AG04450 (cell line): ENCODE measurements at regions not wholly inside any gene's neighbourhood (a gene's known extent, or its start where the extent isn't known, plus 50 kb on each side); places are given as distances from the start of the nearest gene placed in this dataset.

ENCODE experiments used
- CTCF ChIA-PET: fragments of 300-600, 350-600 bp; formaldehyde crosslinking; extraction: SDS; loops from one replicate; lab custom pipeline; 2022; ENCODE audit warnings: antibody characterized with exemption, inconsistent platforms; lab: Charles Lee
- POLR2A ChIA-PET: fragments of 350-600 bp; formaldehyde crosslinking; extraction: SDS; loops from one replicate; lab custom pipeline; 2021; ENCODE audit warnings: antibody characterized with exemption, inconsistent platforms; lab: Yijun Ruan, JAX
- DNase-seq: peaks from one replicate; pipeline ENCODE4 v3.0.0-alpha.2; 2011; ENCODE audit warnings: low read depth, low spot score
- H3K27ac ChIP-seq: one replicate; pipeline ENCODE4 v1.5.1; 2012; ENCODE audit warnings: low read depth, low read length, control low read depth
- H3K27me3 ChIP-seq: one replicate; pipeline ENCODE4 v1.6.0; 2012; ENCODE audit warnings: low read length; ENCODE audit not compliant: control insufficient read depth, insufficient read depth
- H3K4me3 ChIP-seq: 2 replicates; pipeline ENCODE4 v1.5.1; 2011; ENCODE audit warnings: mild to moderate bottlenecking, low read depth, low read length, control low read depth
- H3K9me3 ChIP-seq: 2 replicates; pipeline ENCODE4 v1.5.1; 2012; ENCODE audit warnings: low read length; ENCODE audit not compliant: control insufficient read depth, insufficient read depth
- CTCF ChIP-seq: IDR thresholded peaks from 2 replicates; pipeline ENCODE4 v1.5.1; 2011; ENCODE audit warnings: low read depth, low read length, control low read depth, inconsistent platforms

- no peak overlapping the region for H3K4me3 ChIP-seq
- POLR2A ChIA-PET, result no interaction called here
- no peaks in the 10 kb centered on the region for H3K27me3 ChIP-seq
- no peak for DNase-seq
- no peak overlapping the region for H3K27ac ChIP-seq
- H3K9me3 ChIP-seq, result peaks cover 6% of the 10 kb centered on the region; the same call in 1 of the 2 replicates
- no peak for TF ChIP-seq CTCF
- CTCF ChIA-PET, result no interaction called here
Observed at GRCh38 chr5:129163810-129164378, 69.3 kb downstream of the ISOC1 start.

GRCh38 chr5:129170050-129170449 is 75.5 kb downstream of the ISOC1 start:
- ChIA-PET POLR2A (no interaction called here), CTCF (no interaction called here)
- DNase-seq, result no peak
- no peak for TF ChIP-seq CTCF
- Histone ChIP-seq H3K4me3 (no peak overlapping the region), H3K27ac (no peak overlapping the region), H3K9me3 (no peaks in the 10 kb centered on the region), H3K27me3 (no peaks in the 10 kb centered on the region)

- DNase-seq, result no peak
- H3K27ac ChIP-seq, result no peak overlapping the region
- H3K9me3 ChIP-seq, result no peaks in the 10 kb centered on the region
- no peak overlapping the region for H3K4me3 ChIP-seq
- CTCF ChIA-PET, result no interaction called here
- H3K27me3 ChIP-seq, result no peaks in the 10 kb centered on the region
- POLR2A ChIA-PET, result no interaction called here
- no peak for TF ChIP-seq CTCF
Observed at GRCh38 chr5:129171194-129171944, 76.8 kb downstream of the ISOC1 start.

- H3K4me3 ChIP-seq, result no peak overlapping the region
- no peaks in the 10 kb centered on the region for H3K27me3 ChIP-seq
- H3K9me3 ChIP-seq, result no peaks in the 10 kb centered on the region
- H3K27ac ChIP-seq, result no peak overlapping the region
- TF ChIP-seq CTCF, result no peak
- DNase-seq, result no peak
- POLR2A ChIA-PET, result no interaction called here
- CTCF ChIA-PET, result no interaction called here
Observed at GRCh38 chr5:129172580-129172979, 78.0 kb downstream of the ISOC1 start.

- no peak overlapping the region for H3K4me3 ChIP-seq
- no peak for DNase-seq
- H3K27ac ChIP-seq, result no peak overlapping the region
- no peaks in the 10 kb centered on the region for H3K27me3 ChIP-seq
- no peaks in the 10 kb centered on the region for H3K9me3 ChIP-seq
- ChIA-PET CTCF (no interaction called here), POLR2A (no interaction called here)
- TF ChIP-seq CTCF, result no peak
Observed at GRCh38 chr5:129173771-129174170, 79.2 kb downstream of the ISOC1 start.
